Body of pancreas (tissue), 4 donors: ENCODE measurements at regions not wholly inside any gene's neighbourhood (a gene's known extent, or its start where the extent isn't known, plus 50 kb on each side); places are given as distances from the start of the nearest gene placed in this dataset.

Source experiments
- ATAC-seq: fragments of 150-250 bp; one replicate; pipeline ENCODE4 v1.9.1; 2016
- DNase-seq, 4 donors: peaks; one replicate each; pipeline ENCODE4 v3.0.0-alpha.2; 2019
- H3K27ac ChIP-seq, 4 donors: fragments of 200-600 bp; sonication (generic); 1 replicate in 3 of 4; 2 replicates in 1 of 4; pipeline versions ENCODE4 v1.5.1 to v1.6.1; 2016 to 2019; ENCODE audit warnings: mild to moderate bottlenecking in 1 of 4, mixed read lengths in 1 of 4, moderate library complexity in 1 of 4
- H3K27me3 ChIP-seq, 2 donors: fragments of 200-600 bp; sonication (generic); one replicate each; pipeline ENCODE4 v1.6.0; 2016; ENCODE audit warnings: mild to moderate bottlenecking in 1 of 2
- H3K36me3 ChIP-seq, 2 donors: fragments of 200-600 bp; sonication (generic); replicated peaks in 1 of 2; 2 replicates each; pipeline ENCODE4 v1.5.1; 2016; ENCODE audit warnings: low read depth in 2 of 2; ENCODE audit not compliant: insufficient read depth in 1 of 2
- H3K4me1 ChIP-seq: fragments of 200-600 bp; sonication (generic); one replicate; pipeline ENCODE4 v1.6.0; 2016
- H3K4me3 ChIP-seq, 2 donors: fragments of 200-600 bp; sonication (generic); 1 replicate in 1 of 2; 2 replicates in 1 of 2; pipeline ENCODE4 v1.5.1; 2016 to 2019
- H3K9me3 ChIP-seq, 3 donors: fragments of 200-600 bp; sonication (generic); 1 replicate in 2 of 3; 2 replicates in 1 of 3; pipeline ENCODE4 v1.5.1; 2016
- POLR2A ChIP-seq, 3 donors: fragments of 450-650 bp; IDR thresholded peaks; one replicate each; pipeline ENCODE4 v1.6.1; 2016; ENCODE audit warnings: antibody characterized with exemption in 3 of 3, mild to moderate bottlenecking in 2 of 3
- WGBS, 2 donors: methylation state at CpG; one replicate each; pipeline ENCODE4 v1.1.5; 2017; 5-methylcytosine and 5-hydroxymethylcytosine counted together
- intact Hi-C: fragments of 100-400 bp; cut with DNase I; formaldehyde crosslinking; loops from one replicate; pipeline ENCODE4 v1.15.1; 2023
- TF ChIP-seq, protein P1 (sequence below), 7 experiments: fragments of 450-650 bp in 4 of 7; fragments of 200-600 bp in 3 of 7; sonication (generic) in 3 of 7; IDR thresholded peaks; one replicate each; pipeline ENCODE4 v1.5.1; 2016 to 2019; ENCODE audit warnings: antibody characterized with exemption in 7 of 7

DNA sequence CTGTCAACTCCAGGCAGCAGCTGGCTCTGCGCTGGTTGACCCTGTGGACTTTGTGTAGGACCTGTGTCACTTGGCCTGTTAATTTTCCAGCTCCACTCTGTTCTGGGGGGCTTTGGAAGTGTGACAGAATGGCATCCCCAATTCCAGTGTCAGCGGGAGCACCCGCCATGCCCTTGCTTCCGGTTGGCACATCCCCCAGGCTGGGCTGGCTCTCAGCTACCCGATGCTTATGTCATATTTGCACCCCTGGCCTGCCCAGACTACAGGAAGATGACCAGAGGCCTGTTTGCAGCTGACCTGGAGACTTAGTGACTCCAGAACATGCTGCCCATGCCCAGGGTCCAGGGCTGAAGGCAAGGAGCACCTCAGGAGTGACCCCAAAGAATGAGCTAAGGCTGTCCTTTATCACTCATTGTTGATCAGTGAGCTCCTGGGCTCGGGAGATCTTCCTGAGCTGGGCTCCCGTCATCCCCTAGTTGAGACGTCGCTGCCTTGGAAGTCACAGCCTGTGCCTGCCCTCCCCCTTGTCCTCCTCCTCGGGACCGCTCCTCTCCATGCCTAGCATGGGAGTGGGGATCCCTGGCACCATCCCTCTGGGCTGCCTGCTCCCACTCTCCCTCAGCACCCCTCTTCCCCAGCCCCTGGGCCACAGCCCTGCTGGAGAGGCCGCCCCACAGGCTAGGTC is 163.4 kb upstream of the RTL1 start:
- 83 to 89% methylated on average over 7 to 12 of the region's 12 CpGs for WGBS, 2 donors
- TF ChIP-seq POLR2A (IDR thresholded peaks at IDR 0.05), result no peak
- TF ChIP-seq, protein P1, sequence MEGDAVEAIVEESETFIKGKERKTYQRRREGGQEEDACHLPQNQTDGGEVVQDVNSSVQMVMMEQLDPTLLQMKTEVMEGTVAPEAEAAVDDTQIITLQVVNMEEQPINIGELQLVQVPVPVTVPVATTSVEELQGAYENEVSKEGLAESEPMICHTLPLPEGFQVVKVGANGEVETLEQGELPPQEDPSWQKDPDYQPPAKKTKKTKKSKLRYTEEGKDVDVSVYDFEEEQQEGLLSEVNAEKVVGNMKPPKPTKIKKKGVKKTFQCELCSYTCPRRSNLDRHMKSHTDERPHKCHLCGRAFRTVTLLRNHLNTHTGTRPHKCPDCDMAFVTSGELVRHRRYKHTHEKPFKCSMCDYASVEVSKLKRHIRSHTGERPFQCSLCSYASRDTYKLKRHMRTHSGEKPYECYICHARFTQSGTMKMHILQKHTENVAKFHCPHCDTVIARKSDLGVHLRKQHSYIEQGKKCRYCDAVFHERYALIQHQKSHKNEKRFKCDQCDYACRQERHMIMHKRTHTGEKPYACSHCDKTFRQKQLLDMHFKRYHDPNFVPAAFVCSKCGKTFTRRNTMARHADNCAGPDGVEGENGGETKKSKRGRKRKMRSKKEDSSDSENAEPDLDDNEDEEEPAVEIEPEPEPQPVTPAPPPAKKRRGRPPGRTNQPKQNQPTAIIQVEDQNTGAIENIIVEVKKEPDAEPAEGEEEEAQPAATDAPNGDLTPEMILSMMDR (IDR thresholded peaks at IDR 0.05), result no peak
- Histone ChIP-seq H3K27me3 (no peaks in the 10 kb centered on the region), H3K4me1 (no peaks in the 10 kb centered on the region), H3K4me3 (no peak overlapping the region), H3K36me3 (peaks cover 0 to 1% of the 10 kb centered on the region in 2 donors), H3K9me3 (no peaks in the 10 kb centered on the region), H3K27ac (no peak overlapping the region)
- DNase-seq (peak in 2 of 4 donors; percentile 6 to 8), ATAC-seq (no peak)
- intact Hi-C loops, result no loop called here

DNA sequence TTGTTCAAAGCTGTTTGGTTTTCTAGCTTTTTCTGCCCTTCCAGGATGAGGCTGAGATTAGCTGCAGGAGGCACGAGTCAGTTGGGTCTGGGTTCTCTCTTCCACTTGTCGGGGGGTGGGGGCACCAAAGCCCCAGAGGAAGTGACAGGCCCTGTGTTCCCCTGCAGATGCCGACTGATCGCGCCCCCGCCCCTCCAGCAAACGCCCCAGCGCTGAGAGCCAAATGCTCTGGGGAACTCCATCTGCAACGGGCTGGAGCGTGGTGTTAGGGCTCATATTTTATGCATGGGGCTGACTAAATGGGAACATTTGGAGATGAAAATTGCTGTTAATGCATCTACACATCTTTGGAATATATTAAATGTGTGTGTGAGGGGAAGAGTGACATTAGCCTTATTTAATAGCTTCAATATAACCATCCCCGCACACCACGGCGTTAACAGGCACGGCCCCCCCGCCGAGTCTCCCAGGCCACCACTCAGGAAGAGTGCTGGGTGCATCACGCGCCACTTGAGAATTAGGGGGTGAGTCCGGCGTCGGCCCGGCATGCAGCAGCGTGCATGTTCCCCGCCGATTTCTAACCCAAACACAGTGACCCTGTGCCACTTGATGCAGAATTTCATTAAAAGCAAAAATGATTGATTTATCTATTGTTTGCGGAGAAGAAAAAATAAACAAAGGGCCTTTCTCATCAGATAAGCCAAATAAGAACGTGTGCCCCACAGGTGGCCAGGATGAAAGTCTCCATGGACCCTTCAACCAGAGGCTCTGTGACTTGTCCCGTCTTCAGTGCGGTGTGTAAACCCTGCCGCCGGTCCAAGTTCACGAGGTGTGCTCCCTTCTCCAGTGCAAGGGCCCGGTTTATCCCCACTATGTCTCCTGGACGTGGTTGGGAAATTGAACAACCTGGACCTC is 165.0 kb upstream of the RTL1 start:
- no peak for ATAC-seq
- no peak overlapping the region for H3K27ac ChIP-seq
- no peaks in the 10 kb centered on the region for H3K27me3 ChIP-seq
- TF ChIP-seq, protein P1 (IDR thresholded peaks at IDR 0.05), result no peak
- TF ChIP-seq POLR2A (IDR thresholded peaks at IDR 0.05), result no peak
- no peaks in the 10 kb centered on the region for H3K9me3 ChIP-seq
- intact Hi-C loops, result no loop called here
- H3K4me1 ChIP-seq, result no peaks in the 10 kb centered on the region
- no peak overlapping the region for H3K4me3 ChIP-seq
- WGBS, 2 donors, result 67 to 82% methylated on average over 34 of the region's 34 CpGs
- peak in 1 of 4 donors; percentile 8 for DNase-seq
- H3K36me3 ChIP-seq, result peaks cover 0 to 1% of the 10 kb centered on the region in 2 donors

DNA sequence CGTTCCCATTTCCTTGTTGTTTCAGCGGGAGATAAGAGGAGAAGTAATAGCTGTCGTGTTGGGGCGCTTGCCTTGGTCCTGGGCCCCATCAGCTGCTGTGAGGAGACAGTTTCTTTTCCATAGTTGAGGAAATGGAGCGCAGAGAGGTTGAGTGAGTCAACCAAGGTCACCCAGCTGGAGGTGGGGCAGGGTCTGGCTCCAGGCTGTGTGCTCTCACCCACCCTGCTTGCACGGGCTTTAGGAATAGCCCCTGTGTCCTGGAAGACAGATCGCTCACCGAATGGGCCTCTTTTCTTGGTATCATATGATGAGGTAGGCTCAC is 165.7 kb upstream of the RTL1 start:
- Histone ChIP-seq H3K4me1 (no peaks in the 10 kb centered on the region), H3K27ac (no peak overlapping the region), H3K36me3 (peaks cover 0 to 1% of the 10 kb centered on the region in 2 donors), H3K4me3 (no peak overlapping the region), H3K27me3 (no peaks in the 10 kb centered on the region), H3K9me3 (no peaks in the 10 kb centered on the region)
- 74 to 80% methylated on average over 8 of the region's 8 CpGs for WGBS, 2 donors
- no peak for ATAC-seq
- DNase-seq, result peak in 1 of 4 donors; percentile 2
- intact Hi-C loops, result no loop called here
- TF ChIP-seq POLR2A (IDR thresholded peaks at IDR 0.05), result no peak
- TF ChIP-seq, protein P1 (IDR thresholded peaks at IDR 0.05), result no peak

DNA sequence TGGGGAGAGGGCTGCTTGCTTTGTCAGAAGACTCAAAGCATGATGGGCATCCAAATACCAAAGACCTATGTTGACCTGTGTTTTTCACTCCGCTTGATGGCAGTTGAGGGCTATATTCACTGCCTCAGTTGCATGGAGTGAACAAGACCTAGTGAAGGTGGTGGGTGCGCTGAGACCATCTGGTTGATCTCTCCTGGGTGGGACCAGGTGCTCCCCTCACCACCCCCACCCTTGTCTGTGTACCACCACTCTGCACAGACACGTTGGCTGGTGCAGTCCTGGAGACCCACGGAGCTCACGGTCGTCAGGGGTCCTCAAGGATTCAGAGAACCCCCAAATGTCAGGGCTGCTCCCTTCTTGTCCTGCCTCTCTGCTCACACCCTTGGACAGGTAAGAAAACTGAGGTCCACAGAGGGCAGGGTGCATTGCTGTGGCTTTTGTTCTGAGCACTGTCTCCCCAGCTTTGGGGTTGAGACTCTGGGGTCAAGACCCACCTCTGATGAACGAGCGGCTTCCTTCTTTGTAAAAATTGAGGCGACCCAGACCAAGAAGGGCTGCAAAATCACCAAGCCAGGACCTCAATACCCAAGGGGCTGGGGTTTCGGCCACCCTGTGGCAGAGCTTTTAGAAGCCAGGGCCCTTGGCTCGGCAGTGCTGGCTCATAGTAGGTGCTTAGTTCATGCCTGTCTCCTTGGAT is 166.3 kb upstream of the RTL1 start:
- H3K27me3 ChIP-seq, result no peaks in the 10 kb centered on the region
- no peak overlapping the region for H3K4me3 ChIP-seq
- H3K27ac ChIP-seq, result no peak overlapping the region
- DNase-seq (peak in 2 of 4 donors; percentile 1 to 4), ATAC-seq (no peak)
- WGBS, 2 donors, result 89 to 90% methylated on average over 6 to 11 of the region's 11 CpGs
- H3K4me1 ChIP-seq, result no peaks in the 10 kb centered on the region
- intact Hi-C loops, result no loop called here
- no peaks in the 10 kb centered on the region for H3K9me3 ChIP-seq
- TF ChIP-seq POLR2A (IDR thresholded peaks at IDR 0.05), result no peak
- TF ChIP-seq, protein P1 (IDR thresholded peaks at IDR 0.05), result no peak
- peaks cover 0 to 1% of the 10 kb centered on the region in 2 donors for H3K36me3 ChIP-seq
